GM13977 (cell line): ENCODE measurements at regions not wholly inside any gene's neighbourhood (a gene's known extent, or its start where the extent isn't known, plus 50 kb on each side); places are given as distances from the start of the nearest gene placed in this dataset.

ENCODE experiments used
- DNase-seq: peaks from one replicate; pipeline ENCODE4 v3.0.0; 2012; ENCODE audit warnings: low spot score
- in situ Hi-C: fragments of 300-500 bp; cut with MboI; formaldehyde crosslinking; loops from one replicate; pipeline ENCODE4 v1.12.0; 2022; ENCODE audit warnings: low sequenced_read_pairs, low pct_unique_long_range_greater_than_20kb, mixed read lengths, inconsistent platforms; ENCODE audit not compliant: unreplicated experiment
- TF ChIP-seq, protein P1 (sequence below): IDR thresholded peaks from 2 replicates; pipeline ENCODE4 v1.5.1; 2012; ENCODE audit warnings: mild to moderate bottlenecking, control low read depth; ENCODE audit not compliant: insufficient read depth; ENCODE audit errors: extremely low read depth, missing control alignments

DNA sequence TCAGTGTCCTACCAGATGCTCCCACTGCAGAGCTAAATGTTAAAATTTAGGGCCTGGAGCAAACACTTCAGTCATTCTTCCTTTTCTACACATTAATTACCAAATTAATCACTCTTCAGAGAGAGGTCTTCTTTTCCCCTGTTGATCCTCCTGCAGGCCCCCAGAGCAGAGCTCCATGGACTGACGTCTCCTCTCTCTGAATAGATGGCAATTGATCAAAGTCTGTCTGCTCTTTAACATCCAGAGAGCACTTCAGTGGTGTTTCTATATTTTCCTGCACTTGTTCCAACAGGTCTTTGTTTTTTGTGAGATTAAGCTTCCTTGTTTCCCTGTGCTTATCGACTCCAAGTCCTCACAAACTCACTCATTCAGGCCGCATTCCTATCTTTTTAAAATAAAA, 239.3 kb downstream of the SIPA1L2 start:
- in situ Hi-C loops, result no loop called here
- TF ChIP-seq, protein P1, sequence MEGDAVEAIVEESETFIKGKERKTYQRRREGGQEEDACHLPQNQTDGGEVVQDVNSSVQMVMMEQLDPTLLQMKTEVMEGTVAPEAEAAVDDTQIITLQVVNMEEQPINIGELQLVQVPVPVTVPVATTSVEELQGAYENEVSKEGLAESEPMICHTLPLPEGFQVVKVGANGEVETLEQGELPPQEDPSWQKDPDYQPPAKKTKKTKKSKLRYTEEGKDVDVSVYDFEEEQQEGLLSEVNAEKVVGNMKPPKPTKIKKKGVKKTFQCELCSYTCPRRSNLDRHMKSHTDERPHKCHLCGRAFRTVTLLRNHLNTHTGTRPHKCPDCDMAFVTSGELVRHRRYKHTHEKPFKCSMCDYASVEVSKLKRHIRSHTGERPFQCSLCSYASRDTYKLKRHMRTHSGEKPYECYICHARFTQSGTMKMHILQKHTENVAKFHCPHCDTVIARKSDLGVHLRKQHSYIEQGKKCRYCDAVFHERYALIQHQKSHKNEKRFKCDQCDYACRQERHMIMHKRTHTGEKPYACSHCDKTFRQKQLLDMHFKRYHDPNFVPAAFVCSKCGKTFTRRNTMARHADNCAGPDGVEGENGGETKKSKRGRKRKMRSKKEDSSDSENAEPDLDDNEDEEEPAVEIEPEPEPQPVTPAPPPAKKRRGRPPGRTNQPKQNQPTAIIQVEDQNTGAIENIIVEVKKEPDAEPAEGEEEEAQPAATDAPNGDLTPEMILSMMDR, result no peak
- no peak for DNase-seq

DNA sequence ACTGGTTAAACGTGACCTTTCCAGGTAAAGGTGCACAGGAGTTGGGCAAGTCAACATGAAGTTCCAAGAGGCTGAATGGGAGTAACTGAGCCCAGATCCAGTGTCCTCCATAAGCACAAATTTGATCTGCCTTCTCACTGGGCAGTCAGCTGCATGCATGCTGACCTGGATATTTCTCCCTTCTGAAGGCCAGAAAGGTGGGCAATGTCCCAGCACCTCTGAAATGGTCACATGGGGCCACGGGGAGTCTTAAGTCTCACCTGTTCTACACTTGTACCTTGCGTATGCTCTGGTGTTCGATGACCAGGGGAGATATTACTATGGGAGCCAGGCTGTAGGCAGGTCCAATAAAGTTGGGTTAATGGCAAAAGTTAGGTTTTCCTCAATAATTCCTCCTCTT, 240.2 kb downstream of the SIPA1L2 start:
- in situ Hi-C loops, result no loop called here
- no peak for DNase-seq

DNA sequence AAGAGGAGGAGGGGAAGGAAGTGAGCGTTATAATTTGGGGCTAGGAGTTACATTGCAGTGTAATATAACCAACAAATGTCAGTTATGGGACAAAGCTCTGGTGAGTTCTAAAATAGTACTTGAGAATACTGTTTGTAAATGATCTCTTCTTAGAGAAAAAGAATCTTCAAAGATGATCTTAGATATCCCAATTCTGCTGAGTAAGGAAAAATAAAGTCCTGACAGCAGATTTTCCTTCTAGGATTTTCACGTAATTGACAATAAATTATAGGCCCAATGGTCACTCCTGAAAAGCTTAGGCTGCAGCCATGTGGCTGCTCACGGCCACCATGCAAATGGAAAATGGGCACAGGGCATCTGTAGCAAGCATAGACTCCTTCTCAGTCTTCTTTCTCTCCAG, 241.6 kb downstream of the SIPA1L2 start:
- no peak for DNase-seq
- TF ChIP-seq, protein P1, result no peak
- in situ Hi-C loops, result no loop called here

More for the DNA sequence above, 240.2 kb downstream of the SIPA1L2 start:
- TF ChIP-seq, protein P1, result no peak

DNA sequence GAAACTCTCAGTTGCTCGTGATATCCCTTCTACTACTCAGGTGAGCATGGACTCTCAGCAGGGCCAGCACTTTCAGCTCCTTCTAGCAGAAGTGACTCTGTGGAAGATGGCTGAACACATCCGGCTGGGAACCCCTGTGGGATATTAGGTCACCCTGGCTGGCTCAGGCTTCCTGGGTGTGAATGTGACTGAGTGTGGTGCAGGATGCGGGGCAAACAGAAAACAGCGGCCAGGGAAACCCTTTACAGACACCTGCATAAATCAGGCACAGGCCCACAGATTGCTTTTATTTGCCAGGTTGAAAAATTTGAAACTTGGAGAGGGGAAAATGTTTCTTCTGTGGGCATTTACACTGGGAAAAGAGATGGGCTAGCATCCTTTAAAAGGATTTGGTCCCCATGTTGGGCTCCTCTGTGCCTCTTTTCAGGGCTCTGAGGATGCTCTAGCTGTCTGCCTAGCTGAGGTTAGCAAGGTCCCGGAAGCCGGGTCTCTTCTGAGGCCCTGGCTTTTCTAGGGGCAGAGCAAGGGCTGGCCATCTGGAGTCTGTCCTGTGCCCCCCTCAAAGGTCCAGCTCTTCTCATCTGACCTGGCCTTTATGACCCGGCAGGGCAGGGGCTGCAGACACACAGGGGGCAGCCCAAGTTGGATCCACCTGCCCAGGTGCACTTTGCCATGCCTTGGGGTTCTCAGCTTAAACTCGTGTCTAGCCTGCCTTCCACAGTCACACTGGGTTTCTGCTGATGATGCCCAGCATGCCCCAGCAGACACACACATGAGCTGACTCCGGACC, 243.0 kb downstream of the SIPA1L2 start:
- TF ChIP-seq, protein P1, result no peak
- no peak for DNase-seq
- in situ Hi-C loops, result no loop called here

DNA sequence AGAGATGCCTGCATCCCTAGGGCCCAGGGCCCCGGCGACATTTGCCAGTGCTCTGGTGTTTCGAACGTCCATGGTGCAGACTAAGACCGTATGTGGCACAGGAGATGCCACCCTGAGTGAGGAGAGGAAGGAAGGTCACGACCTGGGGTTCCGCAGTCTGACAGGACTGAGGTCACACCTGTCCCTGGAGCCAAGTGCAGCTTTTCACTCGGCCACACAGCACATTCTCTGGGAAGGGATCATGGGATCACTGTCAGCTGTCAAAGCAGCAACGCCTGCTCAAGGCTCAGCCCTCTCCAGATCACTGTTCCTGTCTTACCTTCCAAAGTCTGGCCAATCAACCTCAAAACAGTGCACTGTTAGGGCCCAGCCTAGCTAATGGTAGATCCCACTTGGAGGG, 243.6 kb downstream of the SIPA1L2 start:
- in situ Hi-C loops, result no loop called here
- TF ChIP-seq, protein P1, result no peak
- no peak for DNase-seq

DNA sequence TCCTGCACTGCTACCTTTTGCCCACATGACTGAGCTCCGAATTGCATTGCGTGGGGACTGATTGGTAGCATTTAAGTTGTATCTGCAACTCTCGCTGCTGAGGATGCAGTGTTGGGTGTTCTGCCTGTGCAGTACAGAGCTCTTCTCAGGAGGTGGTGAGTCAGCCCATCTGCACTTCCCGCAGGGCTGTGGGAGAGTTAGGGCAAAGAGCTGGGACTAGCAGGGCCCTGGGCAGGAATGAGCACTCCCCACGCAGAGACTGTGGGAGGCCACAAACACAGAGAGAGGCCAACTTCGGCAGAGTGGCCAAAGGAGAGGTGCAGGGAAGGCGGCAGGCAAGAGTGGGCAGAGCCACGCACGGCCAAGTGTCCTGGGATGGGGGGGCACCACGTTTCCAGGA, 244.7 kb downstream of the SIPA1L2 start:
- in situ Hi-C loops, result no loop called here
- TF ChIP-seq, protein P1, result no peak
- no peak for DNase-seq
